ENCODE measurements at regions not wholly inside any gene's neighbourhood (a gene's known extent, or its start where the extent isn't known, plus 50 kb on each side); places are given as distances from the start of the nearest gene placed in this dataset.

- no peaks in the 10 kb centered on the region for H3K36me3 Mint-ChIP-seq
- no peaks in the 10 kb centered on the region for H3K4me1 Mint-ChIP-seq
- H3K9me3 Mint-ChIP-seq, result peaks cover 29% of the 10 kb centered on the region
- no peak for DNase-seq (ENCODE audit: low spot score in 2 of 2, unreplicated experiment in 2 of 2)
- H3K27ac Mint-ChIP-seq, result no peak overlapping the region
- TF ChIP-seq CTCF (IDR thresholded peaks at IDR 0.05; ENCODE audit: unreplicated experiment), result no peak
- peaks cover 1% of the 10 kb centered on the region for H3K27me3 Mint-ChIP-seq (ENCODE audit: low read depth)
- no peak overlapping the region for H3K4me3 Mint-ChIP-seq
Observed at GRCh38 chr6:91926827-91927226, 1340.0 kb upstream of the MAP3K7 start.

GRCh38 chr6:91926361-91926760, 1339.5 kb upstream of the MAP3K7 start:
- no peaks in the 10 kb centered on the region for H3K36me3 Mint-ChIP-seq
- H3K4me3 Mint-ChIP-seq, result no peak overlapping the region
- no peak for TF ChIP-seq CTCF (IDR thresholded peaks at IDR 0.05; ENCODE audit: unreplicated experiment)
- no peak overlapping the region for H3K27ac Mint-ChIP-seq
- H3K9me3 Mint-ChIP-seq, result peaks cover 31% of the 10 kb centered on the region
- no peak for DNase-seq (ENCODE audit: low spot score in 2 of 2, unreplicated experiment in 2 of 2)
- no peaks in the 10 kb centered on the region for H3K4me1 Mint-ChIP-seq
- peaks cover 1% of the 10 kb centered on the region for H3K27me3 Mint-ChIP-seq (ENCODE audit: low read depth)

GRCh38 chr6:91911945-91912344, 1325.1 kb upstream of the MAP3K7 start:
- DNase-seq (ENCODE audit: low spot score in 2 of 2, unreplicated experiment in 2 of 2), result no peak
- no peak for TF ChIP-seq CTCF (IDR thresholded peaks at IDR 0.05; ENCODE audit: unreplicated experiment)
- Mint-ChIP-seq H3K27ac (no peak overlapping the region), H3K4me3 (no peak overlapping the region), H3K27me3 (ENCODE audit: low read depth) (no peaks in the 10 kb centered on the region), H3K4me1 (peaks cover 3% of the 10 kb centered on the region), H3K36me3 (no peaks in the 10 kb centered on the region), H3K9me3 (peaks cover 14% of the 10 kb centered on the region)

- Mint-ChIP-seq H3K27ac (no peak overlapping the region), H3K27me3 (ENCODE audit: low read depth) (peaks cover 3% of the 10 kb centered on the region), H3K4me1 (no peaks in the 10 kb centered on the region), H3K36me3 (no peaks in the 10 kb centered on the region), H3K9me3 (no peaks in the 10 kb centered on the region), H3K4me3 (no peak overlapping the region)
- DNase-seq (ENCODE audit: low spot score in 2 of 2, unreplicated experiment in 2 of 2), result no peak
- no peak for TF ChIP-seq CTCF (IDR thresholded peaks at IDR 0.05; ENCODE audit: unreplicated experiment)
Observed at GRCh38 chr6:91904586-91905164, 1317.8 kb upstream of the MAP3K7 start.

DNA sequence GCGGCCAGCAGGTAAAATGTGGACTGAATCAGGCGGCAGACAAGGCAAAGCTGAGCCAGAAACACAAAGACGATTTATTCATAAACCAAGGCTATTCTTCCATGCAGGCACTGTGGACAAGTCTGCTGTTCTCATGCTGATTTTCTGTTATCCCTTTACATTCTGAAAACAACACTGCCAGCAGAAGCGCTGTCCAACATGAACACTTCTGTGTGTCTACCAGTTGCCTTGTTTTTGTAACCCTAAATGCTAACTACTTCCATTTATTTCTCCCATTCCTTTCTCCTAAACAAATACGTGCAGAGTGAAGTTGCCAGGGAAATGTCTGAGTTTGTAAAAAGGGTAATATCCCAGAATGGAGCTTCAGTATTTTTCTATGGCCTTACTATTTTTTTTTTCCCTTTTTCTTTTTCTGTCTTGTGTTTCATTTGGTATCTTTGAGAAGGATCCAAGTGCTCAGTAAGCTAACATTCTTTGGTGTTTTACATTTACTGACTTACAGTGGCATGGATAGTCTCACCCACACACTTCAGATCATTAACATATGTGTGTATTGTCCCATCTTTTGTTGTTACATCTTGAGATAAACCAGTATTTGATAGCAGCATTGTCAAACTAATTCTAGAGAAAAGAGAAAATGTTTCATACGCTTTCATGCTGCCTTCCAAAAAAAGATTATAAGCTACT, 1308.9 kb upstream of the MAP3K7 start:
- H3K4me1 Mint-ChIP-seq, result no peaks in the 10 kb centered on the region
- H3K27me3 Mint-ChIP-seq (ENCODE audit: low read depth), result no peaks in the 10 kb centered on the region
- no peak for TF ChIP-seq CTCF (IDR thresholded peaks at IDR 0.05; ENCODE audit: unreplicated experiment)
- DNase-seq (ENCODE audit: low spot score in 2 of 2, unreplicated experiment in 2 of 2), result no peak
- H3K27ac Mint-ChIP-seq, result no peak overlapping the region
- peaks cover 22% of the 10 kb centered on the region for H3K9me3 Mint-ChIP-seq
- H3K36me3 Mint-ChIP-seq, result no peaks in the 10 kb centered on the region
- no peak overlapping the region for H3K4me3 Mint-ChIP-seq
